ENCODE measurements at regions not wholly inside any gene's neighbourhood (a gene's known extent, or its start where the extent isn't known, plus 50 kb on each side); places are given as distances from the start of the nearest gene placed in this dataset.

- Histone ChIP-seq H3K4me1 (ENCODE audit: control insufficient read depth, insufficient read depth, low read length) (peaks cover 6% of the 10 kb centered on the region), H2AK9ac (replicated peaks; ENCODE audit: low read depth, low read length, poor library complexity) (no peak overlapping the region), H3K9me1 (ENCODE audit: insufficient read depth, low read length) (no peaks in the 10 kb centered on the region), H3K4me2 (ENCODE audit: low read depth, low read length) (no peak overlapping the region), H4K20me1 (ENCODE audit: insufficient read depth, low read length) (no peaks in the 10 kb centered on the region), H2BK5ac (ENCODE audit: low read depth, low read length, poor library complexity, severe bottlenecking) (no peak overlapping the region), H3K36me3 (ENCODE audit: control insufficient read depth, insufficient read depth, low read length) (no peaks in the 10 kb centered on the region), H2AK5ac (ENCODE audit: low read depth, low read length) (no peak overlapping the region), H3K4ac (ENCODE audit: low read depth, low read length) (no peak overlapping the region), H3K9ac (ENCODE audit: low read depth, low read length) (no peak overlapping the region), H3K18ac (ENCODE audit: low read depth, low read length) (no peak overlapping the region), H3K4me3 (ENCODE audit: insufficient read depth, low read depth, low read length) (no peak overlapping the region), H4K91ac (ENCODE audit: insufficient read depth, low read depth, low read length) (no peak overlapping the region), H4K8ac (ENCODE audit: low read depth in 2 of 2, low read length in 2 of 2) (no peak overlapping the region), H2BK20ac (ENCODE audit: low read depth, low read length) (no peak overlapping the region), H3K27me3 (ENCODE audit: control insufficient read depth, insufficient read depth, low read length) (peaks cover 1% of the 10 kb centered on the region), H2BK120ac (ENCODE audit: low read depth, low read length) (no peak overlapping the region), H2AFZ (replicated peaks; ENCODE audit: low read length, poor library complexity) (no peak overlapping the region), H3K79me1 (ENCODE audit: low read depth in 1 of 2, low read length in 2 of 2) (no peaks in the 10 kb centered on the region), H3K9me3 (ENCODE audit: control insufficient read depth, insufficient read depth, low read length) (no peaks in the 10 kb centered on the region), H3K56ac (ENCODE audit: extremely low read depth, insufficient read depth, low read length) (no peak overlapping the region), H3K23ac (ENCODE audit: low read depth, low read length) (no peak overlapping the region), H4K5ac (ENCODE audit: low read depth, low read length) (no peak overlapping the region), H2BK15ac (ENCODE audit: low read depth, low read length) (no peak overlapping the region), H3K27ac (ENCODE audit: insufficient read depth, low read length) (no peak overlapping the region), H3K14ac (replicated peaks; ENCODE audit: low read depth, low read length) (0 out of 2 replicates have a peak overlapping the region, but pooled peaks have one; percentile 25)
- in situ Hi-C loops (cut with MboI; ENCODE audit: low sequenced_read_pairs) (no loop called here), dilution Hi-C loops (cut with HindIII; ENCODE audit: low sequenced_read_pairs, unreplicated experiment) (no loop called here), intact Hi-C loops (cut with micrococcal nuclease) (no loop called here)
- WGBS, 2 experiments (ENCODE audit: extremely low coverage in 2 of 2, insufficient read length in 1 of 2) = 67% methylated on average over 1 of the region's 3 CpGs; no CpG with 5 or more reads in 1 of the 2 experiments
- no TSS peak for BruUV-seq (replicated peaks)
- ChIA-PET CTCF (no interaction called here), POLR2A (ENCODE audit: unreplicated experiment) (no interaction called here)
- DNase-seq (no peak), ATAC-seq (ENCODE audit: low read depth) (no peak)
- TF ChIP-seq MAZ (IDR thresholded peaks at IDR 0.05; ENCODE audit: borderline replicate concordance, low read depth, low read length) (no peak), MAFK (IDR thresholded peaks at IDR 0.05; ENCODE audit: low read depth, low read length) (no peak), POLR2A (IDR thresholded peaks at IDR 0.05; ENCODE audit: low read depth, low read length) (no peak), CHD1 (IDR thresholded peaks at IDR 0.05; ENCODE audit: low read depth, low read length) (no peak), ELK1 (IDR thresholded peaks at IDR 0.05; ENCODE audit: borderline replicate concordance, low read depth, low read length) (no peak), USF2 (IDR thresholded peaks at IDR 0.05; ENCODE audit: low read depth, low read length) (no peak), CEBPB (IDR thresholded peaks at IDR 0.05; ENCODE audit: low read depth, low read length) (no peak), CTCF (conservative IDR thresholded peaks at IDR 0.05; ENCODE audit: low read depth, low read length) (no peak), BHLHE40 (IDR thresholded peaks at IDR 0.05; ENCODE audit: low read depth, low read length) (no peak), FOS (IDR thresholded peaks at IDR 0.05; ENCODE audit: low read depth, low read length) (no peak), NFE2L2 (IDR thresholded peaks at IDR 0.05; ENCODE audit: low read depth, low read length) (no peak), RFX5 (IDR thresholded peaks at IDR 0.05; ENCODE audit: low read depth, low read length) (no peak), SMC3 (IDR thresholded peaks at IDR 0.05; ENCODE audit: low read depth, low read length) (no peak), RCOR1 (IDR thresholded peaks at IDR 0.05; ENCODE audit: insufficient replicate concordance, low read length) (no peak), RAD21 (IDR thresholded peaks at IDR 0.05; ENCODE audit: low read length) (no peak), MXI1 (IDR thresholded peaks at IDR 0.05; ENCODE audit: borderline replicate concordance, low read depth, low read length) (no peak)
Observed at GRCh38 chr14:31993521-31993951, 83.6 kb upstream of the ARHGAP5 start.
